NCI-H2196 treated with DMSO at 0.1 percent for 48 hours (cell line): ENCODE measurements at regions not wholly inside any gene's neighbourhood (a gene's known extent, or its start where the extent isn't known, plus 50 kb on each side); places are given as distances from the start of the nearest gene placed in this dataset.
"Not testable (repeated sequence)": the region's sequence is repeated elsewhere in the genome, so short reads cannot be mapped to it uniquely, and the experiment has no call there.

ENCODE experiments used
- DNase-seq: peaks from one replicate; lab custom pipeline; 2025; ENCODE audit not compliant: unreplicated experiment; lab: John Stamatoyannopoulos, UW

DNA sequence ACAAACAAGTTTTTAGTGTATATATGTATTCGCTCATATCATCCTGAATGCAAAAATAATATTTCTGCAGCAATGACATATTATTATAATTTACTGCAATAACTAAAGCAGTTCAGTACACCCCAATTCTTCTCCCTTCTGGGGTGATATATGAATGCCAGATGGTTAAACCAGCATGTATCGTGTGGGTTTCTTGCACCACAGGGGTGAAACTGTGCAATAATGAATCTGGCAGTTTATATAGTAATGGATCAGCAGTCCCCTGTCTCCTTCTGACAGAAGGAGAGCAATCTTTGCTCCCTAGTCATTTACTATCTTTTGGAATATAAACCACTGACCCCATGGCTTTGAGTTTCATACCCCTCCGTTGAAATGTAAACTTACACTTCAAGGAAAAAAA lies 228.6 kb upstream of the KLHL1 start:
- no peak for DNase-seq

DNA sequence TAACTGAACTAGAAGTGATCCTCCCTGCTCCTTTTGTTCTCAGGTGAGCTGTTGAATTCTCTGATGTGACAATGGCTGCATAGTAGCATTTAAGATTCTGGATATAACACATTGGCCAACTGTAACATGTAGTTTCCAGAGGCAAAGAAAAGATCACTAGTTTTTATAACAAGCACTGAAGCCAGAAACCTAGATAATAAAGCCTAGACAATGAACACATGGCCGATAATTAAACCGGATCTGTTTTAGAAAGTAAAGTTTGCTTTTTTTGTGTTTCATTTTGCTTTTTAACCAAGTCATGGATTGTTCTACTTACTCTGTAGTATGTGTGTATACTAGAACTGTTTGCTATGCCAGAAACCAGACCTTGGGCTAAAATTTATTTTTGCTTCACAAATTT lies 225.5 kb upstream of the KLHL1 start:
- DNase-seq: no peak

DNA sequence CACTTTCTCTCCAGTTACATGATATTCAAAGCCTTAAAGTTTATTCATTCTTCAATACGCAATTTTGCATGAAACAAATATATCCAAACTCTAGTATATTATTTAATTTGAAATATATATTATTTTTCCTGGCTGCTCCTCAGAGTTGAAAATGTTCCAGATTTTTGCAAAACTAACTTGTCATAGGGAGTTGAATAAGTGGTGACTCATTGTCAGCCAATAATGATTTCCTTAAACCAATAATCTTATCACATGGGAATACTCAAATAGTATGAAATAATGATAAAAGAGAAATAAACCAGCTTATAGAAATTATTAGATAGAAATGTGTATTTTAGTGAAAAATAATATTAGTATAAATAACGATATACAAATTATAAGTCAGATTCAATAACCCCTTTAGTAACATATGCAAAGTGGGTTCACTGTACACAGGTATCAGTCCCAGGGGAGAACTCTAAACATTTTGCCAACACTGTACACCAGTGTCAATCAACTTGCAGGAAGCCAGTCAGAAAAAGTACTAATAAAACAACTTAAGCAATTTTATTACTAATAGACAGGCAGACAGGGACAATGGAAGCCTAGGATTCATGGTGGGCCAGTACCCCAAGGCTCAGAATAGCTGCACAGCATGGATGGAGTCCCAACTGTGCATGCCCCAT lies 222.6 kb upstream of the KLHL1 start:
- DNase-seq: no peak

DNA sequence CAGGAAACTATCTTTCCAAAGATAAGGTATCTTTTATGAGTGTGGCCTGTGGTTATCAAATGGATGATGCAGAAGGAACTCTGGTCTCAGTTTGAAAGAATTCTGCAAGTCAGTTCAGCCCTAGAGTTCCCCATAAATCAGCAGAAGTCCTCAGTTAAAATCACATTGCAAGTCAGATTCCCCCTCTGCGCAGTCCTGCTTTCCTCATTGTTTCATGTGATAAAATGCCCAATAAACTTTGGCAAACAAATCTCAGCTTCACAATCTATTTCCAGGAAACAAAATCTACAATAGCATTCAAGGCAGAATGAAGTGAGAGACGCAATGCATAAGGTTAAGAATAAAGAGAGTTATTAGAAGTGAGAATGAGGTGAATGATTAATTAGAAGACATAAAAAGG lies 216.3 kb upstream of the KLHL1 start:
- DNase-seq: no peak

DNA sequence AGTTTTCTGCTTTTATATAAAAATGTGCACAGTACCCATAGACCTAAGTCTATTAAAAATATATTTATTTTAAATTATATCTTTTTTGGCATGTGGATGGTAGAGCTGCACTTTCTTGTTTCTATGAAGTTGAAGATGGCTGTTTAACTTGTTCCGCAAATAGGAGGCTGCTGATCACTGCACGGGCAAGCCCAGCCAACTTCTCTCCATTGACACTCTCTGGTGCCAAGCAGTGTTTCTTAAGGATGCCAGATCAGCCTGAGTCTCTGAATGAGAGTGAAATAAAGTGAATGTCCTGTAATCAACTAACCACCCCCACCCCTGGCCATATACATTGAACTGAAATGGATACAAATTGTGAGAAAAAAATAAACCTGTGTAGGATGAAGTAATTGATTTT lies 202.9 kb upstream of the KLHL1 start:
- no peak for DNase-seq

DNA sequence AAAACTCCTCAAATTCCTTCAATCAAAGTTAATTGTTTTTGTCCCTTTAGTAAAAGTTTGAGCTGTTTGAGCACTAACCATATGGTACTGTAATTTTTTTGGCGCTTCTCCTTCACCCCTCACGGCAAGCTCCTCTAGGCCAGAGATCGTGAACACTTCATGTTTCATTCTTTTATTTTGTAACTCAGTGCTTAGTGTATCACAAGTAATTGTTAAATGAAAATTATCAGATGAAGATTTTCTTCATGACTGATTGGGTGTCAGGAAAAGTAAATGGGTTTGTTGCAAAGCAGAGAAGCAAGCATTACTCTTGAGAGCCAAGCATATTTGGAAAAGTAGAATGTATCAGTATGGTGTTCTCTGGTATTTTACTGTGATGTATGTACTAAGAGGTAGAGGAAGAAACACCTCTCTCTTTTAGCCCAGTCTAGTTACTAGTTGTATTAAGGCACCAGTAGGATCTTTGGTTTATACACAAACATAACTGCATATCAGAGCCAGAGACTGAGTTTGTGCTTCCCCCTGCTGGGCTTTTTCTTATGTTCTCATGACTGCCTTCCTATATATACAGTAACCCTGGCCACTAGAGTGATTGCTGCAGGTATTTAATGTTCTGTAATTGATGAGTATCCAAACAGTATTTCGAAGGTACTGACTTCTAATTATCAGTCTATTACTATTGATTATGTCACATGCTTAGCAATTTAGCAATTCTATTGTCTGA lies 202.3 kb upstream of the KLHL1 start:
- no peak for DNase-seq

DNA sequence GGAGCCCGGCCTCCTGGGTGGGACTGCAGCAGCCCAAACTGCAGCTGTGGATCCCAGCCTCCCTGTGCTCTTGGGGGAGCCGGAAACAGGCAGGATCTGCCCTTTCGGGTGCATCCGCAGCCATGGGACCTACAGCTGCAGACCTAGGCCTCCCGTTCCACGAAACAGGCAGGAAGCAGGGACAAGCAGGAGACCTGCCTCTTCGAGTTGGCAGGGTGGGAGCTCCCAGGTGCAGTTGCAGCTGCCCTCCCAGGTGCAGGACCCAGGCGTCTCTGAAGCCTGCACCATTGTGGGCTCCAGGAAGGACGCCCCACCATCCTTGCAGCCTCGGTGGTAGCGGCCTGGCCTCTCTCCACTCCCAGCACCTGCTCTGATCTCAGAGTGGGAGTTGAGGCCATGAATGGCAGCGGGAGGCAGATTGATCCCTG lies 189.0 kb upstream of the KLHL1 start:
- no peak for DNase-seq

DNA sequence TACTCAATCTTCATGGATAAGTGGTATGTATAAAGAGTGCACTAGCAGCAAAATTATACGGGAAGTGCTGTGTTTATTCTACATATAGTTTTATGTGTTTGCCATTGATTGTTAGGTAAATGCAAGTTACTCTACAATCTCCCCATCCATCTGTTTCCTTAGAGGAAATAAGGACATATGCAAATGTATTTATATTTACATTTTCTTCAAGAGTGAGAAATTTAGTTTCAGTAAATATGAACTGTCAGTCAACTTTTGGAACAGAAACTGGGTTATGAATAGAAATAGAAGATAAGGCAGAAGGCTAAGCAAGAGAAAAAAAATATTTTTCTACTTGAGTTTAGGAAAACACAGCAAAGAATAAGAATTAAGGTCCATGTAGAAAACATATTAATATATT lies 176.1 kb upstream of the KLHL1 start:
- no peak for DNase-seq

DNA sequence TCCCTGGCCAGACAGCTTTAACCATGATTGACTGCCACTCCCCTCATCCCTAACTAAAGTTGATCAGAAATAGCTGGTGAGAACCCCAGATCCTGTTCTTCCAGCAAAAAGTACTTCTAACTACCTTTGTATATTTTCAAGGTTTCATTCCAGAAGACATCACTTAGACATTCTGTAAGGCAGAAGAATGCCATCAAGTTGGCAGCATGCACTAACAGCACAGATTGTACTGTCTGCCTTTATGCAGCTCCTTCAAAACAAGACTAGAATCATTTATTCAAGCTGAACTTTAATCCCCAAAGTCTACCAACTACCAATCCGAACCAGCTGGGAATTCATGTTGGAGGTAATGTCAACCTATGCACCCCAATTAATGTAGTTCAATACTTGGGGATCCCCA lies 167.6 kb upstream of the KLHL1 start:
- DNase-seq: no peak

DNA sequence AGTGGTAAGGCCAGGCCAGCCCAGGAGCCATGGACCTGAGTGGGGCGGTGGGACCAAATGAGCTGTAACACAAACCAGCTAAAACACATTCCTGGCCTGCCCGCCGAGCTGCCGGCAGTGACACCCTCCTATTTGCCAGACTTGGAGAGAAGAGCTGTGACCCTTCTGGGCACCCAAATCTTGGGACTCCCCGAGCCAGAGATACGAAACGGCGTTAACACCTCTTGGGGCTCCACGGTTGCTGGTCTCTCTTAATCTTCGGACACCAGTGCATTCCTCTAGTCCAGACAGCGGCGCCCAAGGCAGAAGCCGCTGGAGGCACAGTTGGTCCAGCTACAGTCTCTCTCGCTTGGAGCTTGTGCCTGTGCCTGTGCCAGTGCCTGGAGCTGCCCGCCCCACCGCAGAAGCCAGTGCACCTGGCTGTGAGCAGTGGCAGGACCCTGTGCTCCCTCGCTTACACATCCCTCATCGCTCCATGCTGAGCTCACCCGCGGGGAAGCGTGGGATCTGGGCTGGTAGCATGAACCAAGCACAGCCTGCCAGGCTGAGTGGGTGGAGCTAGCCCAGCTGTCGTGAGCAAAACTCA lies 147.2 kb upstream of the KLHL1 start:
- no peak for DNase-seq

DNA sequence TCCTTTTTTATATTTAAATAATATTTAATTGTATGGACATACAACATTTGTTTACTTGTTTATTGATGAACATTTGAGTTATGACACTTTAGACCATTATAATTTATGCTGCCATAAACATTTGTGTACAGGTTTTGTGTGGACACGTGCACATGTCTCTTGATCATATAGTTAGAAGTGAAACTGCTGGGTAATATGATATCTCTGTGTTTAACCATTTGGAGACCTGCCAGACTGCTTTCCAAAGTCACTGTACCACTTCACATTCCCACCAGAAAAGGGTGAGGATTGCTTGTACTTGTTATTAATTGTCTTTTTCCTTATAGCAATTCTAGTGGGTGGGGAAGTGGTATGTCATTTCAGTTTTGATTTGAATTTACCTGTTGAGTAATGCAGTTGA lies 145.6 kb upstream of the KLHL1 start:
- DNase-seq: peak; percentile 1

DNA sequence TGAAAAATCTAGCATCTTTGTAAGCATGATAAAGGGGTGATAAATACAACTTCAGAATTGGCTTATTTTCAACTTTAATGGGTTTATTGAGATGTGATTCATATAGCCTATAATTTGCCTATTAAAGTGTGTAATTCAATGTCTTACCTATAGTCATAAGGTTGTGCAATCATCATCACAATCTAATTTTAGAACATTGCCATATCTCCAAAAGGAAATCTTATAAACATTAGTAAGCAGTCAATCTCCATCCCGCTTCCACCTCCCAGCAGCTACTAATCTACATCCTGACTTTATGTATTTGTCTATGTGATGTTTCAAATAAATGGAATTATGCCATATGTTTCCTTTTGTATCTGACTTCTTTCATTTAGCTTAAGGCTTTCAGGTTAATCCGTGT lies 145.2 kb upstream of the KLHL1 start:
- no peak for DNase-seq

DNA sequence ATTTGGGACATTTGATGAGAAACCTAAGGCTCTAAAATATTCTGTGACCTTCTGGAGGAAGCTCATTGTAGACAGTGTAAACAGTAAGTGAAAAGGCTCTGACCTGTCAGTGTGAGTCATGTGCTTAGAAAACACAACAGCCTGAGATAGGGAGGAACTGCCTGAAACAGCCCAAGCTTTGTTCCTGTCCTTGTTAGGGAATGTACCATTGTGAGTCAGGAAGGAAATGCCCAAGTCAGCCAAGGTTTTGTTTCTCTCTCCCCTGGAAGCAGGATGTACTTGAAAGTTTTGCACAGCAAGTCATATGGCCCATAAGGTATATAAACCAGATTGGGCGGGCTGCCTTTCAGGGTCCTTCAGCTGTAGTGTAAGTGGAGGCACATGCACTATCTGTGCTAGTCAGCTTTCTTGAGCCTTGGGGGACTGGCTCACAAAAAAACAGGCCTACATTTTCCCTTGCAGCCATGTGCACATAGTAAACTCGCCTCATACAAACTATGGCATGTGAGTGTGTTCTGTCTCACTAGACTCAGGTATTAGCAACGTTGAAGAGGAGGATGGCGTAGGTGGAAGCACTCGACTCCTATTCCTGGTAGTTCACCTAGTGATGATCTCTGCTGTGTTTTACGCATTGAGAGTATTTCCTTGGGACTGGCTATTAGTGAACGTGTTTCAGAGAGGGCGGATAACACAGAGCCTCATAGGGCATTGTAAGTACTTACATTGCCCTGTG lies 141.2 kb upstream of the KLHL1 start:
- peak; percentile 21 for DNase-seq

DNA sequence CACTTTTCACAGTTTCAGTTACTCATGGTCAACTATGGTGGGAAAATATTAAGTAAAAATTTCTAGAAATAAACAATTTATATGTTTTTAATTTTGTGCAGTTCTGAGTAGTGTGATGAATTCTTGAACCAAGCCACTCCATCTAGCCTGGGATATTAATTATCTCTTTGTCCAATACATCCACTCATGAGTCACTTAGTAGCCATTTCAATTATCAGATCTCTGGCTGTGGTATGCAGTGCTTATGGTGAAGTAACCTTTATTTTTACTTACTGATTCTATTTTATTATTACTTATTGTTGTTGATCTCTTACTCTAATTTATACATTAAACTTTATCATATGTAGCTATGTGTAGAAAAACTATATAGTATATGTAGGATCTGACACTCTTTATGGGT lies 128.9 kb upstream of the KLHL1 start:
- DNase-seq: no peak

DNA sequence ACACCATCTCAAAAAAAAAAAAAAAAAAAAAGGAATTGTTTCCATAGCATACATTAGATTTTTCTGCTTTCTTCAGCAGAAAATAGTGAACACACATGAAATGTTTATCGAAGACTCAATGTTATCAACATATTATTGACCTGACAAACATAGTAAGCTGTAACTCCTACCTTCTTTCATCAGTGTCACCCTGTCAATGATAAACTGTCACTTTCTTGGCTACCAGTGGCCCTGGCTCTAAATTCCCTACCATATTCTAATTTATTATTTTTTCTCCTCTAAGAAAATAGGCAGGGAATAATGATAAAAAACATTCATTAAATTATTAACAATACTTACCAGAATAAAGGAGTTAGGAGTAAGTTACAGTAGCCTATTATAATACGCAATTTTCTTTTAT lies 127.3 kb upstream of the KLHL1 start:
- no peak for DNase-seq

DNA sequence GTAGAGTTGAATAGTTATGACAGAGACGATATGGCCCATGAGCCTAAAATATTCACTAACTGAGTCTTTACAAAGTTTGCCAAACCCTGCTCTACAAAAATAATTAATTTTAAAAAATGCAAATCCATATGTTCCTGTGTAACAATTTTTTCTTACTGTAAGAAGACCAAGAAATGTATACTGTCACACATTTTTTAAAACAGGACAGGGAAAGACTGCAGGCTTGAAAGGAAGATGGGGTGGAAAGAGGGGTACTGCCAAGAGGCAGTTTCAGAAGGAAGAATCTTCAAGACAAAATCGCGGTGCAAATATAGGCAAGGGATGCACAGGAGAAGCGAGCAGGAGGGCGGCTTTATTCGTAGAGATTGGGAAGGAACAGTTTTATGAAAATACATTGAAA lies 115.7 kb upstream of the KLHL1 start:
- no peak for DNase-seq

DNA sequence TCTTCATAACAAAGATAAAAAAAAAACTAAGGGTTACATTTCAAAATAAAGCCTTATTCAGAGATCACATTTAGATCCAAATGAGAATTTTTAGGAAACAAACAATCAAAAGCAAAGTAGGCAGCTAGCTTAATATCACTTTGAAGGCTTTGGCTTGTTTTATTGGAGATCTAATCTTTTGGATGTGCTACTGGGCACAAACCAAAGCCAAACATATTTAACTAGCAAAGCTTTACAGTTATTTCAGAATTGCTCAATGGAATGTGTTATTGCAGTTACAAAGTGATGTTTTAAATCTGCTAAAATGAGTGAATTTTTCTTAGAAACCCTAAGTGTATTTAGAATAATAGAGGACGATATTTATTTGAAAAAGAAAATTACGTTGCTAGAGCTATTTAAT lies 114.7 kb upstream of the KLHL1 start:
- DNase-seq: no peak

DNA sequence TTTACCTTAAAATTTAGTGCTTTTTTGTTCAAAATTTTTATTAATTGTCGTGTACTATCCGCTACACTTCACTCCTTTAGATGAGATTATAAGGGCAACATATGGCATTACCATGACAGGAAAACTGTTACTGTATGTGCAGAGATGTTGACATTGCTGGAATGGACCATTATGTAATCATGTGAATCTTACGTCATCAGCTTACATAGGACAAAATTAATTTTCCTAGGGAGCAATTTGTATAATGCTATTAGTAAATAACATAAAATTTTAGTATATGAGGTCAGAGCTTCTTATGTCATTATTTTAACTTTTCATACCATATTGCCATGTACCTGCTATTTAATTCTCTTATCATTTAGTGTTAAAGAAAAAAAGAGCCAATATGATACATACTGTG lies 110.4 kb upstream of the KLHL1 start:
- no peak for DNase-seq

DNA sequence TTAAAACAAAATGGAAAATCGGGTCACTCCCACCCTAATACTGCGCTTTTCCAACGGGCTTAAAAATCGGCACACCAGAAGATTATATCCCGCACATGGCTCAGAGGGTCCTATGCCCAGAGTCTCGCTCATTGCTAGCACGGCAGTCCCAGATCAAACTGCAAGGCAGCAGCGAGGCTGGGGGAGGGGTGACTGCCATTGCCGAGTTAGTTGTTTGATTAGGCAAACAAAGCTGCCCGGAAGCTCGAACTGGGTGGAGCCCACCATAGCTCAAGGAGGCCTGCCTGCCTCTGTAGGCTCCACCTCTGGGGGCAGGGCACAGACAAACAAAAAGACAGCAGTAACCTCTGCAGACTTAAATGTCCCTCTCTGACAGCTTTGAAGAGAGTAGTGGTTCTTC lies 100.7 kb upstream of the KLHL1 start:
- DNase-seq: not testable (repeated sequence)

DNA sequence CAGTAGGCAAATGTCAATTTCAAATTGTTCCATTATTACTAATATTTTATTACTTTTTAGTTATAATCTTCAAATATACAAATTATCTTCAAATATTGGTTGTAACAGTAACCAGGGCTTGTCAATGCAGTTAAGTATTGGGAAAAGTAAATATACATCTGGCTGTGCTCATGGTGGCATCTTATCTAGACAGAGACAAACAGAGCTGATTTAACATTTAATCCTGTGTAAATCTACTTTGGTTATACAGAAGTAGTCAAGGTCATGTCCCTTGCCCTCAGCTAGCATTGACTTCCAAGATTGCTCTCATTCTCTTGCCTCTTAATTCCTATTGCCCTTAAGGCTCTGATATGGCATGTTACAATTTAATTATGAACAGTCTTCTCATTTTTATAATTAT lies 98.4 kb upstream of the KLHL1 start:
- DNase-seq: no peak

DNA sequence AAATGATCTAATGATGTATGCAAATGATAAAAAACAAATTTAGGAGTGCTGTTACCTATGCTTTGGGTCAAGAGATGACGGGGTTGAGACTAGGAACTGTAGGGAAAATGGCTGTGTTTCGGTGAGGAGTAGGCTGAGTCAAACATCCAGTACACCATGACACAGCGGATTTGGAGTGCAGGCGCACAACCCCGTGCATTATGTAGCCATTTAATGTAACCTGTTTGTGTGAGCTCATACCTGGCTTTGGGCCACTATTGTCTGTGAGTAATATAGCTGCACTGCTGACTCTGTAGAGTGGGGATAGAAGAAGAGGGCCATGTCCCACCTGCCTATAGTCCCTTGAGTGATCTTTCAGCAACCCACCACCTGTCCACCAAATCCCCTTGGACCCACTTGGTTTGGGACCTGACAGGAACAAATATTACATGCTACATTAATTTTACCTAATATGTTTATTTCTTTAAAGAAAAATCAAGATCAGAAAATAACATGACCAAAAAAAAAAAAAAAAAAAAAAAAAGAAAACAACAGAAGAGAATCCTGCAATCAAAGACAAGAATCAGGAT lies 95.5 kb upstream of the KLHL1 start:
- no peak for DNase-seq

DNA sequence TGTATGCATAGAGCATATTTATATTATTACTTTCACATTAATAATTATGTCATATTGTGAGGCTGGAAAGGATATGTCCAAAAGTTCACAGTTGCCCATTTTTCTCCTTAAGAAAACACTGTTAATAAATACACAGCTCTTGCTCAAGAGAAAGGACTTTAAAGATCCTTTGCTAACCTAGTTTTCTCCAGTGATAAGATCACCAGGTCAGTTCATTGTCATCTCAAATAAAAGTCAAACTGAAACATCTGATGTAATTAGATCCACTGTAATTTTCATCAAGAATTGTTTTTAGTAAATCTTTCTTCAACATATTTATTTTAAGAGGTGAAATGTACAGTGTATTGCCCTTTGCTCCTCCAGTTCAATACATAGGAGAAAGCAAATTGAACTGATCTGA lies 82.8 kb upstream of the KLHL1 start:
- no peak for DNase-seq
